HL-60 (cell line): ENCODE measurements at regions not wholly inside any gene's neighbourhood (a gene's known extent, or its start where the extent isn't known, plus 50 kb on each side); places are given as distances from the start of the nearest gene placed in this dataset.

Source experiments
- DNase-seq, 2 experiments: peaks; one replicate each; pipeline ENCODE4 v3.0.0-alpha.2; 2010 to 2020; ENCODE audit warnings: low read depth in 1 of 2, low spot score in 1 of 2
- H3K27ac ChIP-seq: fragments of 250-450 bp; sonication (Bioruptor Pico); replicated peaks from 2 replicates; pipeline ENCODE4 v1.5.1; 2020; ENCODE audit warnings: mild to moderate bottlenecking, moderate library complexity
- H3K27me3 ChIP-seq: fragments of 250-450 bp; sonication (Bioruptor Pico); 2 replicates; pipeline ENCODE4 v1.5.1; 2021; ENCODE audit warnings: mild to moderate bottlenecking, moderate library complexity; ENCODE audit not compliant: insufficient read depth, poor library complexity, severe bottlenecking
- H3K4me3 ChIP-seq: replicated peaks from 2 replicates; pipeline ENCODE4 v1.5.1; 2011; ENCODE audit warnings: mild to moderate bottlenecking, control low read depth, low read length; ENCODE audit not compliant: insufficient read depth
- CTCF ChIP-seq: IDR thresholded peaks from one replicate; pipeline ENCODE4 v1.5.1; 2011; ENCODE audit warnings: low read length, control low read depth, inconsistent platforms; ENCODE audit not compliant: insufficient read depth
- GABPA ChIP-seq: IDR thresholded peaks from 2 replicates; pipeline ENCODE4 v1.6.1; 2012; ENCODE audit warnings: low read depth
- POLR2AphosphoS5 ChIP-seq: IDR thresholded peaks from 2 replicates; pipeline ENCODE4 v1.6.1; 2012; ENCODE audit warnings: low read depth
- REST ChIP-seq: IDR thresholded peaks from 2 replicates; pipeline ENCODE4 v1.6.1; 2012; ENCODE audit warnings: low read depth; ENCODE audit not compliant: insufficient replicate concordance
- SPI1 ChIP-seq: IDR thresholded peaks from 2 replicates; pipeline ENCODE4 v1.6.1; 2012; ENCODE audit warnings: low read depth, mild to moderate bottlenecking, borderline replicate concordance

GRCh38 chr14:100409651-100410050 is 86.5 kb downstream of the SLC25A47 start:
- no peak overlapping the region for H3K27ac ChIP-seq

GRCh38 chr14:100410056-100410565 is 87.0 kb downstream of the SLC25A47 start:
- no peak for DNase-seq
- no peak overlapping the region for H3K27ac ChIP-seq

More at GRCh38 chr14:100409651-100410050, 86.5 kb downstream of the SLC25A47 start:
- TF ChIP-seq REST (no peak), SPI1 (no peak), GABPA (no peak), POLR2AphosphoS5 (no peak), CTCF (no peak)
- no peaks in the 10 kb centered on the region for H3K27me3 ChIP-seq
- H3K4me3 ChIP-seq, result no peak overlapping the region
- no peak for DNase-seq

GRCh38 chr14:100413699-100414098 is 90.6 kb downstream of the SLC25A47 start:
- Histone ChIP-seq H3K4me3 (no peak overlapping the region), H3K27me3 (no peaks in the 10 kb centered on the region), H3K27ac (no peak overlapping the region)
- TF ChIP-seq SPI1, result no peak
- no peak for TF ChIP-seq GABPA
- no peak for TF ChIP-seq POLR2AphosphoS5
- no peak for TF ChIP-seq REST
- TF ChIP-seq CTCF, result no peak
- no peak for DNase-seq

More at GRCh38 chr14:100410056-100410565, 87.0 kb downstream of the SLC25A47 start:
- no peak overlapping the region for H3K4me3 ChIP-seq
- TF ChIP-seq CTCF (no peak), REST (no peak), POLR2AphosphoS5 (no peak), GABPA (no peak), SPI1 (no peak)
- H3K27me3 ChIP-seq, result no peaks in the 10 kb centered on the region
